Left lung (tissue), 4 donors: ENCODE measurements at regions not wholly inside any gene's neighbourhood (a gene's known extent, or its start where the extent isn't known, plus 50 kb on each side); places are given as distances from the start of the nearest gene placed in this dataset.

ENCODE experiments used
- ATAC-seq: fragments of 200-7000 bp; cut with Tn5 transposase; one replicate; pipeline ENCODE4 v1.9.1; 2020; ENCODE audit warnings: moderate library complexity
- DNase-seq, 4 donors: peaks; one replicate each; pipeline ENCODE4 v3.0.0-alpha.2; 2013 to 2020
- H3K27ac ChIP-seq, 2 donors: fragments of 200-600 bp; sonication (generic) in 1 of 2; one replicate each; pipeline versions ENCODE4 v1.5.0 to v1.8.0; 2020 to 2021
- H3K27me3 ChIP-seq, 2 donors: fragments of 200-600 bp; sonication (generic) in 1 of 2; one replicate each; pipeline versions ENCODE4 v1.5.0 to v1.8.0; 2020 to 2021
- H3K36me3 ChIP-seq, 2 donors: fragments of 200-600 bp; sonication (generic) in 1 of 2; one replicate each; pipeline versions ENCODE4 v1.5.0 to v1.8.0; 2020 to 2021
- H3K4me1 ChIP-seq, 2 donors: fragments of 200-600 bp; one replicate each; pipeline ENCODE4 v1.8.0; 2021
- H3K4me3 ChIP-seq, 2 donors: fragments of 200-600 bp; sonication (generic) in 1 of 2; one replicate each; pipeline versions ENCODE4 v1.5.0 to v1.8.0; 2020 to 2021; ENCODE audit warnings: mild to moderate bottlenecking in 1 of 2
- H3K9me3 ChIP-seq, 2 donors: fragments of 200-600 bp; sonication (generic) in 1 of 2; one replicate each; pipeline versions ENCODE4 v1.5.0 to v1.8.0; 2020 to 2021
- CTCF ChIP-seq, 2 donors: fragments of 200-600 bp; sonication (generic) in 1 of 2; IDR thresholded peaks; one replicate each; pipeline versions ENCODE4 v1.5.0 to v1.8.0; 2021; ENCODE audit warnings: antibody characterized with exemption in 2 of 2
- intact Hi-C, 2 donors: fragments of 100-400 bp; cut with DNase I; formaldehyde crosslinking; loops; one replicate each; pipeline versions ENCODE4 v1.11.2 to v1.14.2; 2022
- donor health status: DM: no; HTN: yes; CAD: no.
- donor health status: DM: no; HTN: no; CAD: no.

- TF ChIP-seq CTCF (IDR thresholded peaks at IDR 0.05), result no peak
- intact Hi-C loops, result no loop called here
- Histone ChIP-seq H3K27ac (no peak overlapping the region), H3K4me1 (no peaks in the 10 kb centered on the region), H3K27me3 (no peaks in the 10 kb centered on the region), H3K36me3 (no peaks in the 10 kb centered on the region), H3K9me3 (no peaks in the 10 kb centered on the region), H3K4me3 (no peak overlapping the region)
- no peak for ATAC-seq
- no peak for DNase-seq
Measured at GRCh38 chr5:2847608-2848007, 96.1 kb upstream of the IRX2 start.

- no peak for TF ChIP-seq CTCF (IDR thresholded peaks at IDR 0.05)
- no peak for DNase-seq
- intact Hi-C loops, result no loop called here
- H3K4me1 ChIP-seq, result no peaks in the 10 kb centered on the region
- no peaks in the 10 kb centered on the region for H3K9me3 ChIP-seq
- no peaks in the 10 kb centered on the region for H3K27me3 ChIP-seq
- H3K36me3 ChIP-seq, result no peaks in the 10 kb centered on the region
- H3K4me3 ChIP-seq, result no peak overlapping the region
- ATAC-seq, result no peak
- H3K27ac ChIP-seq, result no peak overlapping the region
Measured at GRCh38 chr5:2841208-2841607, 89.7 kb upstream of the IRX2 start.

- DNase-seq, result peak in 2 of 4 donors; percentile 2 to 5
Measured at GRCh38 chr5:2840372-2840915, 89.0 kb upstream of the IRX2 start.

GRCh38 chr5:2836133-2836532, 84.7 kb upstream of the IRX2 start:
- Histone ChIP-seq H3K36me3 (no peaks in the 10 kb centered on the region), H3K4me3 (no peak overlapping the region), H3K4me1 (no peaks in the 10 kb centered on the region), H3K9me3 (no peaks in the 10 kb centered on the region), H3K27me3 (no peaks in the 10 kb centered on the region), H3K27ac (no peak overlapping the region)
- intact Hi-C loops, result no loop called here
- no peak for ATAC-seq
- no peak for DNase-seq
- TF ChIP-seq CTCF (IDR thresholded peaks at IDR 0.05), result no peak

More at GRCh38 chr5:2840372-2840915, 89.0 kb upstream of the IRX2 start:
- no peaks in the 10 kb centered on the region for H3K36me3 ChIP-seq
- H3K4me1 ChIP-seq, result no peaks in the 10 kb centered on the region
- ATAC-seq, result no peak
- no peak overlapping the region for H3K4me3 ChIP-seq
- intact Hi-C loops, result no loop called here
- TF ChIP-seq CTCF (IDR thresholded peaks at IDR 0.05), result no peak
- H3K27ac ChIP-seq, result no peak overlapping the region
- H3K27me3 ChIP-seq, result no peaks in the 10 kb centered on the region
- no peaks in the 10 kb centered on the region for H3K9me3 ChIP-seq

- no peak for TF ChIP-seq CTCF (IDR thresholded peaks at IDR 0.05)
- Histone ChIP-seq H3K9me3 (no peaks in the 10 kb centered on the region), H3K27me3 (no peaks in the 10 kb centered on the region), H3K4me1 (no peaks in the 10 kb centered on the region), H3K27ac (no peak overlapping the region), H3K36me3 (no peaks in the 10 kb centered on the region), H3K4me3 (no peak overlapping the region)
- no peak for DNase-seq
- no peak for ATAC-seq
- intact Hi-C loops, result no loop called here
Measured at GRCh38 chr5:2833556-2833955, 82.1 kb upstream of the IRX2 start.
